SK-N-SH (cell line): ENCODE measurements at regions not wholly inside any gene's neighbourhood (a gene's known extent, or its start where the extent isn't known, plus 50 kb on each side); places are given as distances from the start of the nearest gene placed in this dataset.

Source experiments
- CTCF ChIP-seq: fragments of 200-600 bp; sonication (generic); IDR thresholded peaks from 2 replicates; pipeline ENCODE4 v1.6.1; 2017; ENCODE audit warnings: antibody characterized with exemption, mild to moderate bottlenecking, moderate library complexity
- POLR2AphosphoS5 ChIP-seq: IDR thresholded peaks from 2 replicates; pipeline ENCODE4 v1.6.1; 2012; ENCODE audit warnings: low read depth, low read length
- REST ChIP-seq: IDR thresholded peaks from 2 replicates; pipeline ENCODE4 v1.6.1; 2012; ENCODE audit warnings: mild to moderate bottlenecking, low read depth, low read length, moderate library complexity
- RXRA ChIP-seq: IDR thresholded peaks from 2 replicates; pipeline ENCODE4 v1.4.0; 2012; ENCODE audit warnings: low read depth, mild to moderate bottlenecking, borderline replicate concordance
- SIN3A ChIP-seq: IDR thresholded peaks from 2 replicates; pipeline ENCODE4 v1.6.1; 2012; ENCODE audit warnings: low read depth, mild to moderate bottlenecking, low read length, moderate library complexity, borderline replicate concordance
- TCF12 ChIP-seq: IDR thresholded peaks from 2 replicates; pipeline ENCODE4 v1.4.0; 2012

GRCh38 chr11:49316180-49316579, 107.8 kb upstream of the FOLH1 start:
- no peak for TF ChIP-seq RXRA
- TF ChIP-seq CTCF, result no peak
- no peak for TF ChIP-seq POLR2AphosphoS5
- TF ChIP-seq TCF12, result no peak
- TF ChIP-seq SIN3A, result no peak
- TF ChIP-seq REST, result no peak
